ENCODE measurements at regions not wholly inside any gene's neighbourhood (a gene's known extent, or its start where the extent isn't known, plus 50 kb on each side); places are given as distances from the start of the nearest gene placed in this dataset.

- CTCF ChIA-PET: no interaction called here
- no peak for TF ChIP-seq SP1 (IDR thresholded peaks at IDR 0.05)
- no peak for TF ChIP-seq HDGF (IDR thresholded peaks at IDR 0.05; ENCODE audit: borderline replicate concordance)
- no peak for TF ChIP-seq NFRKB (IDR thresholded peaks at IDR 0.05)
- TF ChIP-seq TARDBP (IDR thresholded peaks at IDR 0.05): no peak
- no peak for TF ChIP-seq L3MBTL2 (conservative IDR thresholded peaks at IDR 0.05)
- no peak for TF ChIP-seq BHLHE40 (IDR thresholded peaks at IDR 0.05; ENCODE audit: borderline replicate concordance)
- no peak for TF ChIP-seq SUZ12 (IDR thresholded peaks at IDR 0.05)
- no peak for TF ChIP-seq ELF4 (IDR thresholded peaks at IDR 0.05)
- TF ChIP-seq FOXM1 (IDR thresholded peaks at IDR 0.05; ENCODE audit: borderline replicate concordance): no peak
- no peak for TF ChIP-seq CTBP1 (IDR thresholded peaks at IDR 0.05; ENCODE audit: borderline replicate concordance)
- no peak for TF ChIP-seq PKNOX1 (IDR thresholded peaks at IDR 0.05)
- TF ChIP-seq FOXA1 (IDR thresholded peaks at IDR 0.05): no peak
- no peak for TF ChIP-seq FOXK2 (IDR thresholded peaks at IDR 0.05)
- TF ChIP-seq LEF1 (IDR thresholded peaks at IDR 0.05; ENCODE audit: borderline replicate concordance): no peak
- TF ChIP-seq ARNT (IDR thresholded peaks at IDR 0.05): no peak
- POLR2A ChIA-PET: no interaction called here
- no peak for DNase-seq (ENCODE audit: extremely low spot score)
Observed at GRCh38 chr5:61619289-61619688, 287.2 kb downstream of the ZSWIM6 start.

GRCh38 chr5:61619777-61620518, 287.9 kb downstream of the ZSWIM6 start:
- TF ChIP-seq LEF1 (IDR thresholded peaks at IDR 0.05; ENCODE audit: borderline replicate concordance): no peak
- TF ChIP-seq PKNOX1 (IDR thresholded peaks at IDR 0.05): no peak
- no peak for TF ChIP-seq ZNF384 (IDR thresholded peaks at IDR 0.05)
- TF ChIP-seq ELF4 (IDR thresholded peaks at IDR 0.05): no peak
- TF ChIP-seq NFRKB (IDR thresholded peaks at IDR 0.05): no peak
- no peak for TF ChIP-seq CTBP1 (IDR thresholded peaks at IDR 0.05; ENCODE audit: borderline replicate concordance)
- TF ChIP-seq SUZ12 (IDR thresholded peaks at IDR 0.05): no peak
- no peak for TF ChIP-seq FOXK2 (IDR thresholded peaks at IDR 0.05)
- no peak for TF ChIP-seq FOXA1 (IDR thresholded peaks at IDR 0.05)
- TF ChIP-seq L3MBTL2 (conservative IDR thresholded peaks at IDR 0.05): no peak
- TF ChIP-seq TARDBP (IDR thresholded peaks at IDR 0.05): no peak
- no peak for TF ChIP-seq FOXM1 (IDR thresholded peaks at IDR 0.05; ENCODE audit: borderline replicate concordance)
- POLR2A ChIA-PET: no interaction called here
- CTCF ChIA-PET: no interaction called here
- DNase-seq (ENCODE audit: extremely low spot score): no peak

- TF ChIP-seq SUZ12 (IDR thresholded peaks at IDR 0.05) (no peak), L3MBTL2 (conservative IDR thresholded peaks at IDR 0.05) (no peak), LEF1 (IDR thresholded peaks at IDR 0.05; ENCODE audit: borderline replicate concordance) (no peak), PKNOX1 (IDR thresholded peaks at IDR 0.05) (no peak)
- CTCF ChIA-PET: no interaction called here
- POLR2A ChIA-PET: no interaction called here
- DNase-seq (ENCODE audit: extremely low spot score): no peak
Observed at GRCh38 chr5:61620699-61621182, 288.7 kb downstream of the ZSWIM6 start.

- CTCF ChIA-PET: no interaction called here
- no peak for DNase-seq (ENCODE audit: extremely low spot score)
- no peak for TF ChIP-seq LEF1 (IDR thresholded peaks at IDR 0.05; ENCODE audit: borderline replicate concordance)
- TF ChIP-seq HDGF (IDR thresholded peaks at IDR 0.05; ENCODE audit: borderline replicate concordance): no peak
- no peak for TF ChIP-seq SP1 (IDR thresholded peaks at IDR 0.05)
- no peak for TF ChIP-seq BHLHE40 (IDR thresholded peaks at IDR 0.05; ENCODE audit: borderline replicate concordance)
- POLR2A ChIA-PET: no interaction called here
Observed at GRCh38 chr5:61621202-61621650, 289.2 kb downstream of the ZSWIM6 start.

- ChIA-PET POLR2A (no interaction called here), CTCF (no interaction called here)
- DNase-seq (ENCODE audit: extremely low spot score): no peak
- TF ChIP-seq LEF1 (IDR thresholded peaks at IDR 0.05; ENCODE audit: borderline replicate concordance): no peak
- no peak for TF ChIP-seq FOXA1 (IDR thresholded peaks at IDR 0.05)
- TF ChIP-seq FOXK2 (IDR thresholded peaks at IDR 0.05): no peak
- no peak for TF ChIP-seq BHLHE40 (IDR thresholded peaks at IDR 0.05; ENCODE audit: borderline replicate concordance)
- no peak for TF ChIP-seq HDGF (IDR thresholded peaks at IDR 0.05; ENCODE audit: borderline replicate concordance)
- TF ChIP-seq TARDBP (IDR thresholded peaks at IDR 0.05): no peak
- no peak for TF ChIP-seq FOXM1 (IDR thresholded peaks at IDR 0.05; ENCODE audit: borderline replicate concordance)
- TF ChIP-seq ZNF384 (IDR thresholded peaks at IDR 0.05): no peak
- no peak for TF ChIP-seq NFRKB (IDR thresholded peaks at IDR 0.05)
- no peak for TF ChIP-seq SUZ12 (IDR thresholded peaks at IDR 0.05)
- no peak for TF ChIP-seq PKNOX1 (IDR thresholded peaks at IDR 0.05)
- no peak for TF ChIP-seq L3MBTL2 (conservative IDR thresholded peaks at IDR 0.05)
- no peak for TF ChIP-seq SP1 (IDR thresholded peaks at IDR 0.05)
- TF ChIP-seq ARNT (IDR thresholded peaks at IDR 0.05): no peak
- no peak for TF ChIP-seq ELF4 (IDR thresholded peaks at IDR 0.05)
Observed at GRCh38 chr5:61622156-61622555, 290.1 kb downstream of the ZSWIM6 start.
